ENCODE measurements at regions not wholly inside any gene's neighbourhood (a gene's known extent, or its start where the extent isn't known, plus 50 kb on each side); places are given as distances from the start of the nearest gene placed in this dataset.

- H3K4me1 Mint-ChIP-seq: no peaks in the 10 kb centered on the region
- peaks cover 10 to 20% of the 10 kb centered on the region in 2 donors for H3K27me3 Mint-ChIP-seq
- no peak overlapping the region for H3K27ac Mint-ChIP-seq
- no peak for ATAC-seq (replicated peaks)
- H3K9me3 Mint-ChIP-seq: no peaks in the 10 kb centered on the region
- no peak for DNase-seq
- no peak overlapping the region for H3K4me3 Mint-ChIP-seq
- H3K36me3 Mint-ChIP-seq: no peaks in the 10 kb centered on the region
Observed at GRCh38 chr7:25307624-25308023, 79.3 kb upstream of the NPVF start.

DNA sequence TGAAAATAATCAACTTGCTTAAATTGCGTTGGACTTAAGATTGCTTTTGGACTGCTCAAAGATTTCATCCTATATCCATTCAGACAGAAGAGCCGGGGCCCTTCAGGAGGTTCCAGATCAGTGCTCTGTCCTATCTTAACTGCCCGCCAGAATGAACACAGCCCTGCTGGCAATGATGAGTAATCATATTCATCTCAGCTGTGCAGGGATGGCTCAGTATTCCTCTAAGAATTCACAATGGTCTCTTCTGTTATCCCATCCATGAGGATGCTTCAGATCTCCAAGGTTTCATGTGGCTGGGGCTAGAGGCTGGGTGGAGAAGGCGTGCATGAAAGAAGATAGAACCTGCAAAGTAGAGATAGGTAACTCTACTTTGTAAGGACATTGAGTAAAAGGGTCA lies 80.0 kb upstream of the NPVF start:
- Mint-ChIP-seq H3K27me3 (peaks cover 14 to 25% of the 10 kb centered on the region in 2 donors), H3K36me3 (no peaks in the 10 kb centered on the region), H3K4me1 (no peaks in the 10 kb centered on the region), H3K27ac (no peak overlapping the region), H3K4me3 (no peak overlapping the region), H3K9me3 (no peaks in the 10 kb centered on the region)
- ATAC-seq (replicated peaks) (no peak), DNase-seq (no peak)

DNA sequence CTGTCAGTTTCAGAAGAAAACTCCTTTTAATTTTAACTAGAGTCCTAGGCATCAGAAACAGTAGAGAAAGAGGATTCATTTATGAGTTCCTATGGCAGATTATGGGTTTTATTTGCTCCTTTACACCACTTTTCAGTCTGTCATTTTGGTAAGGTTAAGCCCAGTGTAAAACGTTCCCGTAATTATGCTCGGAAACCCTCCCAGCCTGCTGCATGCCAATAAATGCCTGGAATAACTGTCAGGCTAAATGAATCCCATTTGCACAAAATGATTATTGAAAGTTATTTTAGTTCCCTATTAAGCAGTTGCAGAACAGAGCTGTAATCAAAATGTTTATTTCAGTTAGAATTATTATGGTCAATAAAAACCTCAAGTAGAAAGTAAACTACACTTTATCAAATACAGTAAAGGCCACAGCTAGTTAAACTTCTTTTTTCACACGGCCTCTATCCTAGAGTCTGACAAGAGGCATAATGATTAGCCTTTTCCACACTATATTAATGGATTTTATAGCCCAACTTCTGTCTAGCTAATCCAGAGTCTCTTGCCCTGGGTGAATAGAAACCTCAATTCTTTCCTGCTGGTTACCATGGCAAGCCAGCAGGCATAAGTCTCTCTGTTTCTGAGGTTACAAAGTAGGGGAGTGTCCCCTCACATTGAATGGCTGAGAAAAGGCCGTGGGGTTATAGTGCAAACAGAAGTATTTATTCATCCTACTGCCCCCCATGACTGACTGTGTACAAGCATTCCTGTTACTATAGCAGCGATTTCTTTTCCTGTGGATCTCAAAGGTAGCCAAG lies 80.8 kb upstream of the NPVF start:
- DNase-seq: no peak
- peaks cover 14 to 19% of the 10 kb centered on the region in 2 donors for H3K27me3 Mint-ChIP-seq
- H3K27ac Mint-ChIP-seq: no peak overlapping the region
- H3K9me3 Mint-ChIP-seq: no peaks in the 10 kb centered on the region
- H3K4me1 Mint-ChIP-seq: no peaks in the 10 kb centered on the region
- no peak overlapping the region for H3K4me3 Mint-ChIP-seq
- H3K36me3 Mint-ChIP-seq: no peaks in the 10 kb centered on the region
- ATAC-seq (replicated peaks): no peak

DNA sequence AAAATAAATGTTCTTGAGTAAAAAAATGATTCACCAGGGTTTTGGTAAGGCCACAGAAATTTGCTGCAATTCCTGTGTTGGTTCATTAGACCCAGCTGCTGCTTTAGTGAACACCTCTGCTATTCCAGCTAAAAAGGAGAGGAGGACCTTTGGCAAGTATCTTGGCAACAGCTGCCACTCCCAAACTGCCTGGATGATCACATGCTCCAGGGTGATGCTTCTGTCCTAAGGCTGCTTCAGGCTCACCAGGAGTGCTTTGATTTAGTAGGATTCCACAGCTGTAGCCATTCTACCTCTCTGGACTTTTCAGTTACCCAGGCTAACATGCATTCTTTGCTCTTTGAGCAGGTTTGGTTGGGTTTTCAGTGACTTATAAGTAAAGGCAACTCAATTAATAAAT lies 82.6 kb upstream of the NPVF start:
- no peak overlapping the region for H3K27ac Mint-ChIP-seq
- H3K4me3 Mint-ChIP-seq: no peak overlapping the region
- H3K9me3 Mint-ChIP-seq: no peaks in the 10 kb centered on the region
- no peaks in the 10 kb centered on the region for H3K36me3 Mint-ChIP-seq
- H3K27me3 Mint-ChIP-seq: peaks cover 7 to 15% of the 10 kb centered on the region in 2 donors
- DNase-seq (no peak), ATAC-seq (replicated peaks) (no peak)
- no peaks in the 10 kb centered on the region for H3K4me1 Mint-ChIP-seq

DNA sequence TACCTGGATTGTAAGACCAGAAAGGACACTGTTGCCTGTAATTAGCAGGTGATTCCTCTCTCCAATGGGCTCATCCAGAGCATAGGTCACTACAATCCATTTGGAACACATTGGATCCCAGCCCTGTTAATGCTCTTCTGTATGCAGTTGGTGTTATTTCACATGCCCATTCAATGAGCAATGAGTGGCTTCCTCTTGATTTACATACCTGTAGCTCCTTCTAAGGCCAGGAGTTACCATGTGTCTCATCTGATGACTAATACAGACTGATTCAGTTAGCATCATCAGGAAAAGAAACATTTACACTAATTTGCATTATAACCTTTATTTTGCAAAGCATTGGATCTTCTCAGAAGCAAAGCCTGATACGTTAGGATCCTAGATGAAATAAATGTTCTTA lies 83.1 kb upstream of the NPVF start:
- peaks cover 5 to 18% of the 10 kb centered on the region in 2 donors for H3K27me3 Mint-ChIP-seq
- H3K9me3 Mint-ChIP-seq: no peaks in the 10 kb centered on the region
- H3K36me3 Mint-ChIP-seq: no peaks in the 10 kb centered on the region
- no peak overlapping the region for H3K4me3 Mint-ChIP-seq
- H3K27ac Mint-ChIP-seq: no peak overlapping the region
- H3K4me1 Mint-ChIP-seq: no peaks in the 10 kb centered on the region
- no peak for DNase-seq
- ATAC-seq (replicated peaks): no peak

DNA sequence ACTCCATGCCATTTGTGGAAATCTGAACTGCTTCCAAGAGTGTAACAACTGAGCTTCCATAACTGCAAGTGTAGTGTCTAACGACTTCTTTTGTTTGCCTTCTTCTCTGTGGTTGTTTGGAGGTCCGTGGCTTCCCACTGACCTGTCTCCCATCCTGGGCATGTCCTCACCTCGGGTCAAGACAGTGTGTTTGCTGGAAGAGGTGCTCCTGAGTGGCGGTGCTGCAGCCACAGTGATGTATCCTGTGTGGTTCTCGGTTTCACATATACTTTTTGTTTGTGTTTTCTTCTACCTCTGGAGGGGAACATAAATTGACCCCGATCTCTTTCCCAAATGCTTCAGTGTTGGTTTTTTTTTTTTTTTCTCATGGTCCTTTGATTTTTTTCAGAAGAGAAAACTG lies 84.7 kb upstream of the NPVF start:
- DNase-seq: no peak
- Mint-ChIP-seq H3K27ac (no peak overlapping the region), H3K9me3 (no peaks in the 10 kb centered on the region), H3K27me3 (peaks cover 8 to 21% of the 10 kb centered on the region in 2 donors), H3K4me3 (no peak overlapping the region), H3K36me3 (no peaks in the 10 kb centered on the region), H3K4me1 (no peaks in the 10 kb centered on the region)
- ATAC-seq (replicated peaks): no peak

GRCh38 chr7:25313526-25313925 lies 85.2 kb upstream of the NPVF start:
- no peak overlapping the region for H3K4me3 Mint-ChIP-seq

GRCh38 chr7:25314094-25314730 lies 85.9 kb upstream of the NPVF start:
- ATAC-seq (replicated peaks) (no peak), DNase-seq (no peak)
- H3K36me3 Mint-ChIP-seq: no peaks in the 10 kb centered on the region
- H3K4me1 Mint-ChIP-seq: no peaks in the 10 kb centered on the region
- H3K27me3 Mint-ChIP-seq: peaks cover 8 to 21% of the 10 kb centered on the region in 2 donors
- H3K27ac Mint-ChIP-seq: no peak overlapping the region
- no peaks in the 10 kb centered on the region for H3K9me3 Mint-ChIP-seq
- H3K4me3 Mint-ChIP-seq: no peak overlapping the region

More at GRCh38 chr7:25313526-25313925, 85.2 kb upstream of the NPVF start:
- ATAC-seq (replicated peaks) (no peak), DNase-seq (no peak)
- Mint-ChIP-seq H3K27me3 (peaks cover 8 to 21% of the 10 kb centered on the region in 2 donors), H3K36me3 (no peaks in the 10 kb centered on the region), H3K27ac (no peak overlapping the region), H3K4me1 (no peaks in the 10 kb centered on the region), H3K9me3 (no peaks in the 10 kb centered on the region)

- Mint-ChIP-seq H3K36me3 (no peaks in the 10 kb centered on the region), H3K4me1 (peaks cover 0 to 4% of the 10 kb centered on the region in 2 donors), H3K27me3 (peaks cover 8 to 25% of the 10 kb centered on the region in 2 donors), H3K9me3 (no peaks in the 10 kb centered on the region), H3K4me3 (no peak overlapping the region), H3K27ac (no peak overlapping the region)
- no peak for ATAC-seq (replicated peaks)
- no peak for DNase-seq
Observed at GRCh38 chr7:25314731-25315267, 86.5 kb upstream of the NPVF start.

- H3K36me3 Mint-ChIP-seq: no peaks in the 10 kb centered on the region
- no peak for DNase-seq
- H3K27me3 Mint-ChIP-seq: peaks cover 13 to 29% of the 10 kb centered on the region in 2 donors
- H3K4me3 Mint-ChIP-seq: no peak overlapping the region
- H3K9me3 Mint-ChIP-seq: no peaks in the 10 kb centered on the region
- no peak for ATAC-seq (replicated peaks)
- no peak overlapping the region for H3K27ac Mint-ChIP-seq
- peaks cover 0 to 9% of the 10 kb centered on the region in 2 donors for H3K4me1 Mint-ChIP-seq
Observed at GRCh38 chr7:25316366-25316765, 88.1 kb upstream of the NPVF start.

- Mint-ChIP-seq H3K36me3 (no peaks in the 10 kb centered on the region), H3K27ac (no peak overlapping the region), H3K9me3 (no peaks in the 10 kb centered on the region), H3K4me3 (no peak overlapping the region), H3K4me1 (peaks cover 0 to 9% of the 10 kb centered on the region in 2 donors), H3K27me3 (peaks cover 15 to 28% of the 10 kb centered on the region in 2 donors)
- DNase-seq: no peak
- ATAC-seq (replicated peaks): no peak
Observed at GRCh38 chr7:25318047-25318446, 89.8 kb upstream of the NPVF start.

GRCh38 chr7:25319707-25320106 lies 91.4 kb upstream of the NPVF start:
- peaks cover 14 to 21% of the 10 kb centered on the region in 2 donors for H3K27me3 Mint-ChIP-seq
- no peaks in the 10 kb centered on the region for H3K36me3 Mint-ChIP-seq
- H3K27ac Mint-ChIP-seq: no peak overlapping the region
- H3K4me3 Mint-ChIP-seq: no peak overlapping the region
- DNase-seq (no peak), ATAC-seq (replicated peaks) (no peak)
- H3K9me3 Mint-ChIP-seq: no peaks in the 10 kb centered on the region
- H3K4me1 Mint-ChIP-seq: peaks cover 0 to 9% of the 10 kb centered on the region in 2 donors

DNA sequence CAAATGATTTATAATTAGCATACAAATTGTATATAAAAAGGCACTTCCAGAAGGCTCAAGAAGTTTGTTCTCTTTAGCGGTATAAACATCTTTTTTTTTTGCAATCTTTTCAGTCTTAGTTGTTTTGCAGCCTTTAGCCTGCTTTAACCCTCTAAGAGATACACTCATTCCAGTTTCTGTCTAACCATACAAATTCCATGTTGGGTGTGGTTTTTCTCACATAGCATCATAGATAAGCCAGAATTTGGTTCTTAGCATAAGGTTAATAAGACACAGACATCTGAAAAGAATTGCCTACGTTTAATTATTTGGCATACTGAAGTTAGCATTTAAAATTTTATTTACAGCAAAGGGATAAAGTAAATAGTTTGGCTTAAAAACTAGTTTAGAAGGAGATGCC lies 92.5 kb upstream of the NPVF start:
- Mint-ChIP-seq H3K4me1 (peaks cover 0 to 9% of the 10 kb centered on the region in 2 donors), H3K36me3 (no peaks in the 10 kb centered on the region), H3K4me3 (no peak overlapping the region), H3K27me3 (peaks cover 14 to 22% of the 10 kb centered on the region in 2 donors), H3K9me3 (no peaks in the 10 kb centered on the region), H3K27ac (no peak overlapping the region)
- ATAC-seq (replicated peaks) (no peak), DNase-seq (no peak)

DNA sequence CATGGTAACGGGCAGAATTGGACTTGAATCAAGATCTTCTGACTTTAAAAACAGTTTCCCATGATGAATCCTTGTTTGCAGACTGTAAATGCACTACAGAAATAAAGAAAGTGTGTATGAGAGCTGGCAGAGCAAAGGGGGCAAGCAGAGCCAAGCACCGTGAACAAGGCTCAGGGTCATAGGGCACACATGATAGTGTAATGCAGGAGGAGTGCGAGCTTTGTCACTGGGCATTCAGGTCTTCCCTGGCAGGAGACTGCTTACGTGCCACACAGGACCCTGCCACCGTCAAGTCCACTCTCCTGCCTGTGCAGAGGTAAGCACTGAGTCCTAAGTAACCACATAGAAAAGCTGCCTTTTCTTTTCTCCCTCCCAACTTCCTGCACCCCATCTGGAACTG lies 93.1 kb upstream of the NPVF start:
- DNase-seq (no peak), ATAC-seq (replicated peaks) (no peak)
- H3K27me3 Mint-ChIP-seq: peaks cover 15 to 25% of the 10 kb centered on the region in 2 donors
- H3K9me3 Mint-ChIP-seq: no peaks in the 10 kb centered on the region
- H3K27ac Mint-ChIP-seq: no peak overlapping the region
- no peak overlapping the region for H3K4me3 Mint-ChIP-seq
- no peaks in the 10 kb centered on the region for H3K36me3 Mint-ChIP-seq
- H3K4me1 Mint-ChIP-seq: peaks cover 0 to 9% of the 10 kb centered on the region in 2 donors

GRCh38 chr7:25322473-25322872 lies 94.2 kb upstream of the NPVF start:
- H3K36me3 Mint-ChIP-seq: no peaks in the 10 kb centered on the region
- peaks cover 0 to 9% of the 10 kb centered on the region in 2 donors for H3K4me1 Mint-ChIP-seq
- H3K9me3 Mint-ChIP-seq: no peaks in the 10 kb centered on the region
- no peak overlapping the region for H3K4me3 Mint-ChIP-seq
- DNase-seq (no peak), ATAC-seq (replicated peaks) (no peak)
- H3K27ac Mint-ChIP-seq: no peak overlapping the region
- H3K27me3 Mint-ChIP-seq: peaks cover 13 to 23% of the 10 kb centered on the region in 2 donors

Measured in stimulated activated naive B cell treated with anti-CD40 and anti-IgM and Interleukin-4, amounts not matched to agents 10 μg/mL and 1 μg/mL and 100 μg/mL, for 72 hours (primary cell).